Smooth muscle cell (in vitro differentiated cells): ENCODE measurements at regions not wholly inside any gene's neighbourhood (a gene's known extent, or its start where the extent isn't known, plus 50 kb on each side); places are given as distances from the start of the nearest gene placed in this dataset.

Experiments
- DNase-seq: peaks from one replicate; lab custom pipeline; 2025; ENCODE audit not compliant: unreplicated experiment; lab: John Stamatoyannopoulos, UW
- H2AFZ ChIP-seq: fragments of 200-600 bp; sonication (generic); 2 replicates; pipeline ENCODE4 v1.6.0; 2016; ENCODE audit warnings: antibody characterized with exemption, low read depth, mild to moderate bottlenecking
- H3F3A ChIP-seq: fragments of 200-600 bp; sonication (generic); 2 replicates; pipeline ENCODE4 v1.6.0; 2017; ENCODE audit warnings: antibody characterized with exemption, low read depth
- H3K27ac ChIP-seq: fragments of 200-600 bp; sonication (generic); 2 replicates; pipeline ENCODE4 v1.5.1; 2016; ENCODE audit warnings: low read depth, mild to moderate bottlenecking
- H3K27me3 ChIP-seq: fragments of 200-600 bp; sonication (generic); 2 replicates; pipeline ENCODE4 v1.6.1; 2016; ENCODE audit warnings: low read depth, mild to moderate bottlenecking
- H3K36me3 ChIP-seq: fragments of 200-600 bp; sonication (generic); 2 replicates; pipeline ENCODE4 v1.5.1; 2016; ENCODE audit warnings: low read depth
- H3K4me1 ChIP-seq: fragments of 200-600 bp; sonication (generic); 2 replicates; pipeline ENCODE4 v1.5.1; 2016; ENCODE audit warnings: low read depth
- H3K4me2 ChIP-seq: fragments of 200-600 bp; sonication (generic); 2 replicates; pipeline ENCODE4 v1.6.0; 2016; ENCODE audit warnings: mild to moderate bottlenecking
- H3K4me3 ChIP-seq: fragments of 200-600 bp; sonication (generic); 2 replicates; pipeline ENCODE4 v1.5.1; 2016; ENCODE audit warnings: mild to moderate bottlenecking
- H3K79me2 ChIP-seq: fragments of 200-600 bp; sonication (generic); 2 replicates; pipeline ENCODE4 v1.6.0; 2016; ENCODE audit warnings: low read depth, mild to moderate bottlenecking
- H3K9ac ChIP-seq: fragments of 200-600 bp; sonication (generic); 2 replicates; pipeline ENCODE4 v1.6.0; 2016; ENCODE audit warnings: low read depth
- H3K9me3 ChIP-seq: fragments of 200-600 bp; sonication (generic); replicated peaks from 2 replicates; pipeline ENCODE4 v1.5.1; 2016; ENCODE audit warnings: low read depth
- H4K20me1 ChIP-seq: fragments of 200-600 bp; sonication (generic); 2 replicates; pipeline ENCODE4 v1.6.0; 2016; ENCODE audit warnings: low read depth
- WGBS: methylation state at CpG from one replicate; pipeline ENCODE4 v1.1.7; 2016; ENCODE audit warnings: low lambda C conversion rate; 5-methylcytosine and 5-hydroxymethylcytosine counted together
- TF ChIP-seq, protein P1 (sequence below): fragments of 200-600 bp; sonication (generic); IDR thresholded peaks from 2 replicates; pipeline ENCODE4 v1.5.1; 2017; ENCODE audit warnings: borderline replicate concordance, mild to moderate bottlenecking, antibody characterized with exemption; ENCODE audit not compliant: insufficient read depth, poor library complexity, severe bottlenecking

DNA sequence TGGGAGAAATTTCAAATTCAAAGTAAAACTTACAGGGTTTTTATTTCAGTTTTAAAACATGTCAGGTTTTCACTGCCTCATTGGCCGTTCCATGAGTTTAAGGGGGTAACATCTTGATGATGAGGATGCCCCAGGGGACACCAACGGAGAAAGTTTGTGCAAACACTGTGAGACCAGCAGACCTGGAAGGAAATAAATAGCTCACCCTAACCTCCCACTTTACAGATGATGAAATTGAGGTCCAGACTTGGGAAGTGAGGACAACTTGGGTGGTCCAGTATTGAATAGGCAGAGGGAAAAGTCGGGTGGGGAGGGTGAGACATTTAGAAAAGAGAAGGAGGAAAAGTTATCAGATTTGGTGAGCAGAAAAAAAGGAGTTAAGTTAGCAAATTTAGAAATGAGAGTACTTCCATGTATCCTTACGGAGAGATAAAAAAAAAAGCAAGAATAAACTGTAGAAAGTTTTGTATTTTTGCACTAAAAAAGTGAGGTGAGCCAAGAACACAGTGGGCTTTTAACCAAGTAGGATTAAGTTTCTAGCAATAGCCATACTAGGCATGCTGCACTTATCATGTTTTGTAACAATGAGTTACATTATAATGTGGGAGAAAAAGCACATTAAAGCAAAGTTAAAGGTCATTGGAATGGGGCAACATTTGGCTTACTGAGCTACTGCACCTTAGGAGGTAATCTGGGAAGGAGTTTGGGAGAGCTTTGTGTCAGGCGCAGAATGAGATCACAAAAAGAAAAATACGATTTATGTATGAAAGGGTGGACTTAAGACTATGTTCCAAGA, 125.1 kb downstream of the GAS1 start:
- no peaks in the 10 kb centered on the region for H3K36me3 ChIP-seq
- H3K9me3 ChIP-seq, result no peaks in the 10 kb centered on the region
- peaks cover 7% of the 10 kb centered on the region for H3K4me1 ChIP-seq
- no peaks in the 10 kb centered on the region for H3K27me3 ChIP-seq
- no peak overlapping the region for H3K4me3 ChIP-seq
- WGBS, result 68% methylated on average over 6 of the region's 6 CpGs
- TF ChIP-seq, protein P1, sequence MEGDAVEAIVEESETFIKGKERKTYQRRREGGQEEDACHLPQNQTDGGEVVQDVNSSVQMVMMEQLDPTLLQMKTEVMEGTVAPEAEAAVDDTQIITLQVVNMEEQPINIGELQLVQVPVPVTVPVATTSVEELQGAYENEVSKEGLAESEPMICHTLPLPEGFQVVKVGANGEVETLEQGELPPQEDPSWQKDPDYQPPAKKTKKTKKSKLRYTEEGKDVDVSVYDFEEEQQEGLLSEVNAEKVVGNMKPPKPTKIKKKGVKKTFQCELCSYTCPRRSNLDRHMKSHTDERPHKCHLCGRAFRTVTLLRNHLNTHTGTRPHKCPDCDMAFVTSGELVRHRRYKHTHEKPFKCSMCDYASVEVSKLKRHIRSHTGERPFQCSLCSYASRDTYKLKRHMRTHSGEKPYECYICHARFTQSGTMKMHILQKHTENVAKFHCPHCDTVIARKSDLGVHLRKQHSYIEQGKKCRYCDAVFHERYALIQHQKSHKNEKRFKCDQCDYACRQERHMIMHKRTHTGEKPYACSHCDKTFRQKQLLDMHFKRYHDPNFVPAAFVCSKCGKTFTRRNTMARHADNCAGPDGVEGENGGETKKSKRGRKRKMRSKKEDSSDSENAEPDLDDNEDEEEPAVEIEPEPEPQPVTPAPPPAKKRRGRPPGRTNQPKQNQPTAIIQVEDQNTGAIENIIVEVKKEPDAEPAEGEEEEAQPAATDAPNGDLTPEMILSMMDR, result no peak
- H3K9ac ChIP-seq, result no peak overlapping the region
- DNase-seq, result no peak
- no peak overlapping the region for H3K4me2 ChIP-seq
- no peaks in the 10 kb centered on the region for H3K79me2 ChIP-seq
- H4K20me1 ChIP-seq, result no peaks in the 10 kb centered on the region
- H3K27ac ChIP-seq, result no peak overlapping the region
- H3F3A ChIP-seq, result no peaks in the 10 kb centered on the region
- H2AFZ ChIP-seq, result no peak overlapping the region

DNA sequence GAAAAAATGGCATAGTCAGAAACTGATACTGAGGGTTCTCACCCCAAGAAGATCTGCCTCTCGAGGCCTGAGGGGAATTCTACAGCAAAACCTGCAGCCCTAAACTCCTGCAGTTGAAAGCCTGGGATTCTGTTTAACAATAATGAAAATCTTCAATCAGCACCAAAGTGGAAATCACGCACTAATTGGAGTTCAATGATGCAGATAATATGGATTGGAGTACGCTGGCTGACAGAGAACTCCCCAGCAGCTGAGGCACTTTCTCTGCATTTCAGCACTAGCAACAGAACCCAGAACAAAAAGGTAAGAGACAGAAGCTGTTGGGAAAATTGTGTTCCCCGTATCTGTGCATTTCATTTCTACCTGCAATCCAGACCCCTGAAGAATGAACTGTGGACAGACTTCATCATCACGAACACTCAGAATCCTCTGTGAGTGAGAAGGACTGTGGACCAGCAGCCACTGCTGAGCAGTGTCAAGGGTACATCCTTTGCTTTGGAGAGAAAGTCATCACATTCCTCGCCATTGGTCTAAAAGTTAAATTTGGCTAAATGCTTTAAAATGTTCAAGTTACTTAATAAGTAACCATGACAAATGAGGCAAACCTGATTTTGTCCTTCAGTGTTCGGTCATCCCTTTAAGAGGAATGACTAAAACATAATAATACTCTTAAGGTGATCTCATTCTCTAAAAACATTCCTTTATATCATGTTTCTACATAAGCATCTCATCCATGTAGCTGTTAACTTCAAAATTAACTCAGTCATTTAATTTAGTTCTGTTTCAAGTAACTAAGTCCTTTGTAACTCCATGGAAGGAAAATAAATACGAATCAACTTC, 126.1 kb downstream of the GAS1 start:
- no peak overlapping the region for H2AFZ ChIP-seq
- no peak overlapping the region for H3K9ac ChIP-seq
- H3K4me2 ChIP-seq, result no peak overlapping the region
- no peaks in the 10 kb centered on the region for H3K79me2 ChIP-seq
- no peak for DNase-seq
- no peak overlapping the region for H3K4me3 ChIP-seq
- H3K27ac ChIP-seq, result no peak overlapping the region
- no peaks in the 10 kb centered on the region for H3K36me3 ChIP-seq
- TF ChIP-seq, protein P1, result no peak
- 90% methylated on average over 8 of the region's 8 CpGs for WGBS
- H3K9me3 ChIP-seq, result no peaks in the 10 kb centered on the region
- H3K27me3 ChIP-seq, result no peaks in the 10 kb centered on the region
- peaks cover 7% of the 10 kb centered on the region for H3K4me1 ChIP-seq
- no peaks in the 10 kb centered on the region for H4K20me1 ChIP-seq
- H3F3A ChIP-seq, result no peaks in the 10 kb centered on the region

DNA sequence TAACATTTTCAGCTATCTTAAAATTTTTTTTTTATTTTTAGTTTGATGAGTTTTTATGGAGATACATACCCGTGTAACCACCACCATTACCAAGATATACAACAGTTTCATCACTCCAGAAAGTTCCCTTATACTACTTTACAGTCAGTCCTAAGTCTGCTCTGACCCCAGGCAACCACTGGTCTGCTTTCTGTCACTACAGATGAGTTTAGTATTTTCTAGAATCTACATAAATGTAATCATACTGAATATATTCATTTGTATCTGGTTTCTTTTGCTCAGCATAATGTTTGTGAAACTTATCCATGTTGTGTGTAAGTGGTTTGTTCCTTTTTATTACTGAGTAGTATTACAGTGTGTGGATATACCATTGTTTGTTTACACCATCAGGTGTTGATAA, 127.8 kb downstream of the GAS1 start:
- 59% methylated on average over 1 of the region's 1 CpG for WGBS
- H3K9ac ChIP-seq, result no peak overlapping the region
- DNase-seq, result no peak

More for the DNA sequence above, 127.8 kb downstream of the GAS1 start:
- Histone ChIP-seq H3K27ac (no peak overlapping the region), H2AFZ (no peak overlapping the region), H3K27me3 (no peaks in the 10 kb centered on the region), H3K4me3 (no peak overlapping the region), H3K9me3 (no peaks in the 10 kb centered on the region), H3K4me1 (peaks cover 7% of the 10 kb centered on the region), H3K4me2 (no peak overlapping the region), H3K36me3 (no peaks in the 10 kb centered on the region), H4K20me1 (no peaks in the 10 kb centered on the region), H3K79me2 (no peaks in the 10 kb centered on the region), H3F3A (no peaks in the 10 kb centered on the region)
- TF ChIP-seq, protein P1, result no peak
